H9 (cell line): ENCODE measurements at regions not wholly inside any gene's neighbourhood (a gene's known extent, or its start where the extent isn't known, plus 50 kb on each side); places are given as distances from the start of the nearest gene placed in this dataset.

Source experiments
- DNase-seq: peaks from one replicate; pipeline ENCODE4 v3.0.0-alpha.2; 2017
- H2AFZ ChIP-seq: one replicate; pipeline ENCODE4 v1.6.1; 2013; ENCODE audit warnings: mild to moderate bottlenecking, low read length, control low read depth, moderate library complexity
- H2AK5ac ChIP-seq: 2 replicates; pipeline ENCODE4 v1.6.1; 2013; ENCODE audit warnings: low read length, control low read depth, mixed read lengths; ENCODE audit not compliant: insufficient read length
- H2BK120ac ChIP-seq: one replicate; pipeline ENCODE4 v1.6.1; 2013; ENCODE audit warnings: low read depth, mild to moderate bottlenecking, low read length, control low read depth, inconsistent platforms; ENCODE audit not compliant: poor library complexity, severe bottlenecking
- H2BK12ac ChIP-seq: 2 replicates; pipeline ENCODE4 v1.6.1; 2013; ENCODE audit warnings: low read length, control low read depth, mixed read lengths, low read depth; ENCODE audit not compliant: insufficient read length
- H2BK15ac ChIP-seq: 2 replicates; pipeline ENCODE4 v1.6.1; 2013; ENCODE audit warnings: low read depth, low read length, control low read depth
- H2BK20ac ChIP-seq: one replicate; pipeline ENCODE4 v1.6.1; 2013; ENCODE audit warnings: low read depth, mild to moderate bottlenecking, low read length, control low read depth, inconsistent platforms; ENCODE audit not compliant: poor library complexity, severe bottlenecking
- H2BK5ac ChIP-seq: 2 replicates; pipeline ENCODE4 v1.6.1; 2013; ENCODE audit warnings: low read length, control low read depth, mixed read lengths; ENCODE audit not compliant: insufficient read length
- H3K14ac ChIP-seq: 2 replicates; pipeline ENCODE4 v1.6.1; 2013; ENCODE audit warnings: low read length, control low read depth; ENCODE audit not compliant: insufficient read depth
- H3K18ac ChIP-seq: 2 replicates; pipeline ENCODE4 v1.6.1; 2013; ENCODE audit warnings: low read depth, mild to moderate bottlenecking, mixed read lengths, low read length, control low read depth; ENCODE audit not compliant: insufficient read length
- H3K23ac ChIP-seq: 2 replicates; pipeline ENCODE4 v1.6.1; 2013; ENCODE audit warnings: low read length, control low read depth, mixed read lengths, low read depth; ENCODE audit not compliant: insufficient read length
- H3K23me2 ChIP-seq: 2 replicates; pipeline ENCODE4 v1.6.1; 2013; ENCODE audit warnings: low read depth, mild to moderate bottlenecking, mixed read lengths, low read length, control low read depth; ENCODE audit not compliant: insufficient read length, poor library complexity, severe bottlenecking
- H3K27ac ChIP-seq: 2 replicates; pipeline ENCODE4 v1.5.1; 2013; ENCODE audit warnings: low read length, control low read depth, mixed read lengths, low read depth; ENCODE audit not compliant: insufficient read length
- H3K27me3 ChIP-seq: 2 replicates; pipeline ENCODE4 v1.6.1; 2013; ENCODE audit warnings: low read length, control low read depth, inconsistent platforms; ENCODE audit not compliant: insufficient read depth
- H3K4ac ChIP-seq: 2 replicates; pipeline ENCODE4 v1.6.1; 2013; ENCODE audit warnings: low read depth, mild to moderate bottlenecking, control low read depth, inconsistent platforms, low read length, moderate library complexity
- H3K4me1 ChIP-seq: 2 replicates; pipeline ENCODE4 v1.6.1; 2013; ENCODE audit warnings: low read length, control low read depth, inconsistent platforms; ENCODE audit not compliant: insufficient read depth
- H3K4me2 ChIP-seq: 2 replicates; pipeline ENCODE4 v1.6.1; 2013; ENCODE audit warnings: low read length, control low read depth, mixed read lengths; ENCODE audit not compliant: insufficient read length, insufficient read depth
- H3K56ac ChIP-seq: 2 replicates; pipeline ENCODE4 v1.6.1; 2013; ENCODE audit warnings: low read depth, mild to moderate bottlenecking, mixed read lengths, low read length, control low read depth; ENCODE audit not compliant: insufficient read length
- H3K79me1 ChIP-seq: 2 replicates; pipeline ENCODE4 v1.6.1; 2013; ENCODE audit warnings: low read depth, mild to moderate bottlenecking, moderate library complexity, low read length, control low read depth, inconsistent platforms; ENCODE audit not compliant: insufficient read depth, poor library complexity, severe bottlenecking
- H3K79me2 ChIP-seq: 2 replicates; pipeline ENCODE4 v1.6.1; 2013; ENCODE audit warnings: low read length, control low read depth, inconsistent platforms; ENCODE audit not compliant: insufficient read depth
- H3K9ac ChIP-seq: 2 replicates; pipeline ENCODE4 v1.6.1; 2013; ENCODE audit warnings: low read length, control low read depth, mixed read lengths; ENCODE audit not compliant: insufficient read length; ENCODE audit errors: extremely low read depth
- H3K9me3 ChIP-seq: one replicate; pipeline ENCODE4 v1.6.1; 2013; ENCODE audit warnings: low read depth, low read length, inconsistent platforms; ENCODE audit not compliant: control insufficient read depth
- H3T11ph ChIP-seq: one replicate; pipeline ENCODE4 v1.6.1; 2013; ENCODE audit warnings: mild to moderate bottlenecking, low read length, control low read depth, inconsistent platforms
- H4K20me1 ChIP-seq: one replicate; pipeline ENCODE4 v1.6.1; 2013; ENCODE audit not compliant: control insufficient read depth, insufficient read length, insufficient read depth
- H4K5ac ChIP-seq: 2 replicates; pipeline ENCODE4 v1.6.1; 2013; ENCODE audit warnings: low read depth, mild to moderate bottlenecking, mixed read lengths, low read length, control low read depth; ENCODE audit not compliant: insufficient read length
- H4K8ac ChIP-seq: replicated peaks from 2 replicates; pipeline ENCODE4 v1.6.1; 2013; ENCODE audit warnings: low read length, control low read depth, mixed read lengths, low read depth; ENCODE audit not compliant: insufficient read length
- H4K91ac ChIP-seq: 2 replicates; pipeline ENCODE4 v1.6.1; 2013; ENCODE audit warnings: low read depth, mild to moderate bottlenecking, moderate library complexity, mixed read lengths, low read length, control low read depth; ENCODE audit not compliant: insufficient read length
- H3K27ac Mint-ChIP-seq, 3 experiments: 2 replicates in 2 of 3; 3 replicates in 1 of 3; pipeline ENCODE4 v1.8.0; 2020 to 2021; ENCODE audit warnings: mixed read lengths in 3 of 3, mild to moderate bottlenecking in 1 of 3, moderate library complexity in 1 of 3
- H3K27me3 Mint-ChIP-seq: 2 replicates; pipeline ENCODE4 v1.8.0; 2021; ENCODE audit warnings: low read depth, mild to moderate bottlenecking, moderate library complexity, mixed read lengths
- H3K36me3 Mint-ChIP-seq, 3 experiments: 2 replicates in 2 of 3; 3 replicates in 1 of 3; pipeline ENCODE4 v1.8.0; 2020 to 2021; ENCODE audit warnings: low read depth in 3 of 3, mixed read lengths in 3 of 3; ENCODE audit not compliant: insufficient read depth in 1 of 3
- H3K4me1 Mint-ChIP-seq, 2 experiments: 2 replicates each; pipeline ENCODE4 v1.8.0; 2020; ENCODE audit warnings: mixed read lengths in 2 of 2
- H3K4me3 Mint-ChIP-seq, 2 experiments: 2 replicates in 1 of 2; 3 replicates in 1 of 2; pipeline ENCODE4 v1.8.0; 2020 to 2021; ENCODE audit warnings: mild to moderate bottlenecking in 2 of 2, mixed read lengths in 2 of 2, moderate library complexity in 1 of 2
- H3K9me3 Mint-ChIP-seq, 2 experiments: 2 replicates in 1 of 2; 3 replicates in 1 of 2; pipeline ENCODE4 v1.8.0; 2020; ENCODE audit warnings: mild to moderate bottlenecking in 2 of 2, mixed read lengths in 2 of 2, moderate library complexity in 1 of 2
- CTCF ChIP-seq: fragments of 200-600 bp; sonication (generic); conservative IDR thresholded peaks from 3 replicates; pipeline ENCODE4 v1.8.0; 2021; ENCODE audit warnings: antibody characterized with exemption, mild to moderate bottlenecking
- WGBS: extraction: QIAGEN DNeasy Blood & Tissue Kit; methylation state at CpG from one replicate; pipeline ENCODE4 v1.1.7; 2013; ENCODE audit warnings: missing lambda C conversion rate, low lambda C conversion rate, mixed read lengths; ENCODE audit not compliant: insufficient read length; ENCODE audit errors: extremely low coverage; 5-methylcytosine and 5-hydroxymethylcytosine counted together

GRCh38 chr16:51876934-51877333, 670.0 kb downstream of the TOX3 start:
- H4K20me1 ChIP-seq, result no peaks in the 10 kb centered on the region
- no CpG with 5 or more reads among the region's 3 CpGs for WGBS
- H3K4me1 Mint-ChIP-seq, result peaks cover 22 to 35% of the 10 kb centered on the region in 2 experiments

More at GRCh38 chr16:51876934-51877333, 670.0 kb downstream of the TOX3 start:
- H3K4me3 Mint-ChIP-seq, result no peak overlapping the region
- Histone ChIP-seq H3K23me2 (no peaks in the 10 kb centered on the region), H3K27ac (no peak overlapping the region), H3K18ac (no peak overlapping the region), H3K79me2 (no peaks in the 10 kb centered on the region), H3K79me1 (no peaks in the 10 kb centered on the region), H3K56ac (no peak overlapping the region), H2BK5ac (no peak overlapping the region), H4K91ac (no peak overlapping the region), H2AK5ac (no peak overlapping the region), H4K5ac (no peak overlapping the region), H3K4me2 (no peak overlapping the region), H3K14ac (no peak overlapping the region), H2BK20ac (no peak overlapping the region), H4K8ac (no peak overlapping the region), H3K4ac (no peak overlapping the region), H2AFZ (no peak overlapping the region), H2BK15ac (no peak overlapping the region), H3K4me1 (peaks cover 6% of the 10 kb centered on the region), H3K9ac (no peak overlapping the region), H2BK12ac (no peak overlapping the region), H3K27me3 (no peaks in the 10 kb centered on the region), H3K23ac (no peak overlapping the region), H2BK120ac (no peak overlapping the region), H3T11ph (no peak overlapping the region), H3K9me3 (no peaks in the 10 kb centered on the region)
- no peaks in the 10 kb centered on the region; a peak in 1 of 7 replicates for H3K36me3 Mint-ChIP-seq
- no peak overlapping the region for H3K27ac Mint-ChIP-seq
- H3K9me3 Mint-ChIP-seq, result no peaks in the 10 kb centered on the region; a peak in 1 of 5 replicates
- DNase-seq, result no peak
- no peaks in the 10 kb centered on the region for H3K27me3 Mint-ChIP-seq
- no peak for TF ChIP-seq CTCF
